ENCODE measurements at regions not wholly inside any gene's neighbourhood (a gene's known extent, or its start where the extent isn't known, plus 50 kb on each side); places are given as distances from the start of the nearest gene placed in this dataset.

DNA sequence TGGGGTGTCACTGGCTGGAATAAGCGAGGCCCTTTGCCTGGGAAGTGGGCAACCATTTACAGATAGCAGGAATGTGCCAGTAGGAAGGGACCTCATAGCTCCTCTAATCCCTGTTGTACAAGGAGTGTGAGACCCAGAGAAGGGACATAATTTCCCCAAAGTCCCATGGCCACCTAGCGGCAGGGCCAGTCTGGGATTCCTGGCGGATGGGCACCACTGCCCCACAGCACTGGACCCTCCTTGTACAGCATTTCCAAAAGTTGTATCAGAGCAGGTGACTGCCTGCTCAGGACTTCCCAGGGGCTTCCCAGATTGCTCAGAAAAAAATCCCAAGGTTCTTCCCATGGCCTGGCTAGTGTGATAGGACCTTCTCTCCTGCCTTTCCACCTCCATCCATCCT lies 185.8 kb downstream of the GLI2 start:
- DNase-seq (ENCODE audit: low read depth), result no peak
- Histone ChIP-seq H3K27me3 (ENCODE audit: control insufficient read depth, insufficient read depth, low read length) (no peaks in the 10 kb centered on the region), H3K36me3 (ENCODE audit: control insufficient read depth, insufficient read depth, low read length) (no peaks in the 10 kb centered on the region), H3K4me3 (ENCODE audit: low read depth, low read length) (no peak overlapping the region)
- TF ChIP-seq, protein P1, sequence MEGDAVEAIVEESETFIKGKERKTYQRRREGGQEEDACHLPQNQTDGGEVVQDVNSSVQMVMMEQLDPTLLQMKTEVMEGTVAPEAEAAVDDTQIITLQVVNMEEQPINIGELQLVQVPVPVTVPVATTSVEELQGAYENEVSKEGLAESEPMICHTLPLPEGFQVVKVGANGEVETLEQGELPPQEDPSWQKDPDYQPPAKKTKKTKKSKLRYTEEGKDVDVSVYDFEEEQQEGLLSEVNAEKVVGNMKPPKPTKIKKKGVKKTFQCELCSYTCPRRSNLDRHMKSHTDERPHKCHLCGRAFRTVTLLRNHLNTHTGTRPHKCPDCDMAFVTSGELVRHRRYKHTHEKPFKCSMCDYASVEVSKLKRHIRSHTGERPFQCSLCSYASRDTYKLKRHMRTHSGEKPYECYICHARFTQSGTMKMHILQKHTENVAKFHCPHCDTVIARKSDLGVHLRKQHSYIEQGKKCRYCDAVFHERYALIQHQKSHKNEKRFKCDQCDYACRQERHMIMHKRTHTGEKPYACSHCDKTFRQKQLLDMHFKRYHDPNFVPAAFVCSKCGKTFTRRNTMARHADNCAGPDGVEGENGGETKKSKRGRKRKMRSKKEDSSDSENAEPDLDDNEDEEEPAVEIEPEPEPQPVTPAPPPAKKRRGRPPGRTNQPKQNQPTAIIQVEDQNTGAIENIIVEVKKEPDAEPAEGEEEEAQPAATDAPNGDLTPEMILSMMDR (IDR thresholded peaks at IDR 0.05; ENCODE audit: insufficient read depth, low read length, poor library complexity, severe bottlenecking), result no peak

DNA sequence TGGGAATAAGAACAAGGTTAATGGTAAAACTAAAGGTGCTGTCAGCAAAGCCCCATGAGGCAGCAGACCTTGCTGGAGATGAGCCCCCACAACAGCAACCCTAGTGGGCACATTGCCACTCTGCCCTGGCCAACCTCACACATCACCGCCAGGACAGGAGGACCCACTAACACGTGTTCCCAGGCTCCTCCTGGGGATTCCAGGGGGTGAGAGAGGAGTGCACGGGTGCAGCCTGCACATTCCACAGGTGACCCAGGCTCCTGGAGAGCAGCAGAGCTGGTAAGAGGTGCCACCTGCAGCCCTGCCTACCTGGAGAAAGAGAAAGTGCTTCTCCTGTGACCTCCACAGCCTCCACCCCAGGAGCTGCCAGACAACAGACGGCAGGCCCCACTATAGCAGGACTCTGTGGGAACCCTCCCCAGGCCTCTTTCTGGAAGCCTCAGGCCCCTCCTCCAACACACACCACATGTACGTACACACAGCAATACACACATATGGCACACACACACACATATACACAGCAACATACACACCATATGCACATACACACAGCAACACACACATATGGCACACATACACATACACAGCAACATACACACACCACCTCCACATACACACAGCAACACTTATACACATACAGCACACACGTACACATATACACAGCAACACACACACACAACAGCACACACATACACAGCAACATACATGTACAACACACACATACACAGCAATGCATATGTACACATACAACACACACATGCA lies 187.1 kb downstream of the GLI2 start:
- Histone ChIP-seq H3K27me3 (ENCODE audit: control insufficient read depth, insufficient read depth, low read length) (no peaks in the 10 kb centered on the region), H3K36me3 (ENCODE audit: control insufficient read depth, insufficient read depth, low read length) (no peaks in the 10 kb centered on the region), H3K4me3 (ENCODE audit: low read depth, low read length) (no peak overlapping the region)
- no peak for DNase-seq (ENCODE audit: low read depth)
- TF ChIP-seq, protein P1 (IDR thresholded peaks at IDR 0.05; ENCODE audit: insufficient read depth, low read length, poor library complexity, severe bottlenecking), result no peak

DNA sequence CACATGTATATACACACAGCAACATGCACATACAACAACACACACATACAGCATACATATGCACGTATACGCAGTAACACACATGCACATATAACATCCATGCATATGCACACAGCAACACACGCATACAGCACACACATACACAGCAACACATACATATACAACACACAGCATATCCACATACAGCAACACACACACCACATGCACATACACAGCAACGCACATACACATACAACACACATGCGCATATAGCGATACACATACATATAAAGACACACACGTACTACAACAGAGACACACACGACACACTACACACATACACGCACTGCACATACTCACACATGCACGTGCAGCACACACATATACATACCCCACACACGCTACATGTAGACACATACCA lies 187.8 kb downstream of the GLI2 start:
- TF ChIP-seq, protein P1 (IDR thresholded peaks at IDR 0.05; ENCODE audit: insufficient read depth, low read length, poor library complexity, severe bottlenecking), result no peak
- DNase-seq (ENCODE audit: low read depth), result no peak
- no peaks in the 10 kb centered on the region for H3K27me3 ChIP-seq (ENCODE audit: control insufficient read depth, insufficient read depth, low read length)
- no peaks in the 10 kb centered on the region for H3K36me3 ChIP-seq (ENCODE audit: control insufficient read depth, insufficient read depth, low read length)
- no peak overlapping the region for H3K4me3 ChIP-seq (ENCODE audit: low read depth, low read length)

DNA sequence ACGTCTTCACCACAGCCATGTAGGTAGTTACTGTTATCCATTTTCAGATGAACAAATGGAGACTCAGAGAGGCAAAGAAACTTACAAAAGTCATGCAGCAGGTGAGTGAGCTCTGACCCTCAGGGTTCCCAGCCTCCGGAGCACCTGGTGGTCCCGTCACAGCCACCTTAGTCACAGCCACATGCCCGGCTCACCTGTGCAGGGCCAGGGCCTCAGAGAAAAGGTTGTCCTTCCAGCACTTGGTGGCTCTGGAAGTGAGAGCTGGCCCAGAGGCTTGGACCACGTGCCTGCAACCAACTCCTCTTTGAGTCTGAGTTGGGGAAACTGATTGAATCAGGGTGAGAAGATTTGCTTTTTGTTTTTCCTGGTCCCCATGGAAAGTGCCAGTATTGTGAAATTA lies 189.3 kb downstream of the GLI2 start:
- Histone ChIP-seq H3K4me3 (ENCODE audit: low read depth, low read length) (no peak overlapping the region), H3K27me3 (ENCODE audit: control insufficient read depth, insufficient read depth, low read length) (no peaks in the 10 kb centered on the region), H3K36me3 (ENCODE audit: control insufficient read depth, insufficient read depth, low read length) (no peaks in the 10 kb centered on the region)
- TF ChIP-seq, protein P1 (IDR thresholded peaks at IDR 0.05; ENCODE audit: insufficient read depth, low read length, poor library complexity, severe bottlenecking), result no peak
- no peak for DNase-seq (ENCODE audit: low read depth)

DNA sequence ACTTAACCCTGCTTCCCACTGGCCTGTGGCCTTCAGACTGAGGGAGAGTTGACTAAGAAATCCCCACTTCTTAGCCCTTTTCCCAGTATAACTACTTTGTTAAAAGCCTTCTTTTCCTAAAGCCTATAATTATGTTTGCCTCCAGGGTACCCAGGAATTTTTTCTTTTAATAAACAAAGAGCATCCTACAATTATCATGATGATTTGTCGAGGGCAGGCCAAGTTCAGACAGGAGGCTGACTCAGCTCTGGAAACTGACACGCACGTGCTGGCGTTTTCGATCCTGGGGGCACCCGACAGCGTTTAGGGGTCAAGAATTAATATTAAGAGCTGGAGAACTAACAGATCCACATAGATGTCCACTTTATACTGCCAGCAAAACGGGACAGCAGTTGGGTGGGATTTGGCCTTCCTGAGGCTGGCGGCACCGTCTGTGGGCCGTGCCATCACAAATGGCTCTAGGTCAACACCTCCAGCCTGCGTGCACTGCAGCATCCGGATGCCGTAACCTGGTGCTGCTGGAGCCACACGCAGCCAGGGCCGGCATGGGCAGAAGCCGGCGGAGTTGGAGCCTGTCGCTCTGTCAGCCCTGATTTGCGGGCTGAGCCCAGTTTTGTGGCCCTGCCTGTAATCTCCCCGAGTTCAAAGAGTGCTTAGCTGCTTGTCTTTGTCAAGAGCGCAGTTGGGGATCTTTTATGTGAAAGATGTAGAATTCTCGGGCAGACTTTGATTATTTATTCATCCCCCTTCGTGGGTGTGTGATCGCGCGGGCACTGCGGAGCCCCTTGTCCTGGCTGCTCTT lies 191.0 kb downstream of the GLI2 start:
- H3K4me3 ChIP-seq (ENCODE audit: low read depth, low read length), result no peak overlapping the region
- no peaks in the 10 kb centered on the region for H3K36me3 ChIP-seq (ENCODE audit: control insufficient read depth, insufficient read depth, low read length)
- DNase-seq (ENCODE audit: low read depth), result no peak
- H3K27me3 ChIP-seq (ENCODE audit: control insufficient read depth, insufficient read depth, low read length), result no peaks in the 10 kb centered on the region
- TF ChIP-seq, protein P1 (IDR thresholded peaks at IDR 0.05; ENCODE audit: insufficient read depth, low read length, poor library complexity, severe bottlenecking), result no peak

Measured in kidney epithelial cell (primary cell).